ENCODE measurements at regions not wholly inside any gene's neighbourhood (a gene's known extent, or its start where the extent isn't known, plus 50 kb on each side); places are given as distances from the start of the nearest gene placed in this dataset.

DNA sequence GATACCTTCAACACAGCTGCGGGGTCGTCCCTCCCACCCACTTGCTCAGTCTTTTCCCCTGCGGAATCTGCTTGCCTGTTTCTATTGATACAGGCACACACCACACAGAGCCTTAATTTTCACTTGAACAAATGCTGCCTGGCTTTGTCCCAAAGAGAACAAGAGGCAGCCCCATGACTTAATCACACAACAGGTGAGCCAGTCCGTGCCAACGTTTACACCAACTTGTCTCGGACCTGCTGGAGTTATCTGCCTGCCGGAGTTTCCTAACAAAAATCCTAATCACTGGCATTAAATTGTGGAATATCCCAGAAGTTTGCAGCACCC lies 186.8 kb upstream of the RREB1 start:
- ChIA-PET CTCF (no interaction called here), POLR2A (ENCODE audit: low non-redundant PET) (no interaction called here)
- no peak overlapping the region for H3K4me3 ChIP-seq (ENCODE audit: low read depth, low read length, poor library complexity, severe bottlenecking)
- no peak for DNase-seq (ENCODE audit: low spot score)
- peaks cover 2% of the 10 kb centered on the region for H3K4me1 ChIP-seq (ENCODE audit: insufficient read depth, low read length, poor library complexity, severe bottlenecking)
- TF ChIP-seq EZH2 (IDR thresholded peaks at IDR 0.05; ENCODE audit: borderline replicate concordance, low read depth, low read length, poor library complexity, severe bottlenecking) (no peak), CTCF (conservative IDR thresholded peaks at IDR 0.05; ENCODE audit: low read depth, low read length) (no peak)
- H3K27me3 ChIP-seq (replicated peaks; ENCODE audit: insufficient read depth, low read depth, low read length, poor library complexity): no peaks in the 10 kb centered on the region
- no peaks in the 10 kb centered on the region for H3K36me3 ChIP-seq (ENCODE audit: insufficient read depth, low read length, poor library complexity, severe bottlenecking)
- H3K9me3 ChIP-seq (ENCODE audit: low read depth, low read length, poor library complexity, severe bottlenecking): no peaks in the 10 kb centered on the region
- no TSS peak for BruUV-seq (replicated peaks)
- H3K27ac ChIP-seq (ENCODE audit: low read depth, low read length, poor library complexity, severe bottlenecking): no peak overlapping the region
- intact Hi-C loops (cut with micrococcal nuclease; ENCODE audit: unreplicated experiment): no loop called here

- H3K4me3 ChIP-seq (ENCODE audit: low read depth, low read length, poor library complexity, severe bottlenecking): no peak overlapping the region
- no peaks in the 10 kb centered on the region for H3K9me3 ChIP-seq (ENCODE audit: low read depth, low read length, poor library complexity, severe bottlenecking)
- H3K27me3 ChIP-seq (replicated peaks; ENCODE audit: insufficient read depth, low read depth, low read length, poor library complexity): no peaks in the 10 kb centered on the region
- TF ChIP-seq EZH2 (IDR thresholded peaks at IDR 0.05; ENCODE audit: borderline replicate concordance, low read depth, low read length, poor library complexity, severe bottlenecking): no peak
- TF ChIP-seq CTCF (conservative IDR thresholded peaks at IDR 0.05; ENCODE audit: low read depth, low read length): no peak
- ChIA-PET CTCF (no interaction called here), POLR2A (ENCODE audit: low non-redundant PET) (no interaction called here)
- no peaks in the 10 kb centered on the region for H3K4me1 ChIP-seq (ENCODE audit: insufficient read depth, low read length, poor library complexity, severe bottlenecking)
- intact Hi-C loops (cut with micrococcal nuclease; ENCODE audit: unreplicated experiment): no loop called here
- no TSS peak for BruUV-seq (replicated peaks)
- no peaks in the 10 kb centered on the region for H3K36me3 ChIP-seq (ENCODE audit: insufficient read depth, low read length, poor library complexity, severe bottlenecking)
- no peak for DNase-seq (ENCODE audit: low spot score)
- no peak overlapping the region for H3K27ac ChIP-seq (ENCODE audit: low read depth, low read length, poor library complexity, severe bottlenecking)
These were observed 185.6 kb upstream of the RREB1 start for GRCh38 chr6:6922166-6922565.

GRCh38 chr6:6923605-6924004 lies 184.2 kb upstream of the RREB1 start:
- no peak overlapping the region for H3K27ac ChIP-seq (ENCODE audit: low read depth, low read length, poor library complexity, severe bottlenecking)
- no peaks in the 10 kb centered on the region for H3K9me3 ChIP-seq (ENCODE audit: low read depth, low read length, poor library complexity, severe bottlenecking)
- no peaks in the 10 kb centered on the region for H3K4me1 ChIP-seq (ENCODE audit: insufficient read depth, low read length, poor library complexity, severe bottlenecking)
- BruUV-seq (replicated peaks): no TSS peak
- DNase-seq (ENCODE audit: low spot score): no peak
- POLR2A ChIA-PET (ENCODE audit: low non-redundant PET): no interaction called here
- no peak for TF ChIP-seq CTCF (conservative IDR thresholded peaks at IDR 0.05; ENCODE audit: low read depth, low read length)
- TF ChIP-seq EZH2 (IDR thresholded peaks at IDR 0.05; ENCODE audit: borderline replicate concordance, low read depth, low read length, poor library complexity, severe bottlenecking): no peak
- H3K27me3 ChIP-seq (replicated peaks; ENCODE audit: insufficient read depth, low read depth, low read length, poor library complexity): no peaks in the 10 kb centered on the region
- no peaks in the 10 kb centered on the region for H3K36me3 ChIP-seq (ENCODE audit: insufficient read depth, low read length, poor library complexity, severe bottlenecking)
- CTCF ChIA-PET: no interaction called here
- no peak overlapping the region for H3K4me3 ChIP-seq (ENCODE audit: low read depth, low read length, poor library complexity, severe bottlenecking)
- intact Hi-C loops (cut with micrococcal nuclease; ENCODE audit: unreplicated experiment): no loop called here
